ENCODE measurements at regions not wholly inside any gene's neighbourhood (a gene's known extent, or its start where the extent isn't known, plus 50 kb on each side); places are given as distances from the start of the nearest gene placed in this dataset.

- DNase-seq, result no peak
Observed at GRCh38 chr1:109826446-109826845, 62.7 kb upstream of the EPS8L3 start.

GRCh38 chr1:109824349-109825115, 60.8 kb upstream of the EPS8L3 start:
- no peak for DNase-seq

GRCh38 chr1:109823543-109824348, 60.0 kb upstream of the EPS8L3 start:
- no peak for DNase-seq

- no peak for DNase-seq
Observed at GRCh38 chr1:109822749-109823542, 59.2 kb upstream of the EPS8L3 start.

GRCh38 chr1:109821831-109822745, 58.4 kb upstream of the EPS8L3 start:
- DNase-seq, result no peak

- DNase-seq, result no peak
Observed at GRCh38 chr1:109821221-109821669, 57.5 kb upstream of the EPS8L3 start.

- no peak for DNase-seq
Observed at GRCh38 chr1:109819906-109820305, 56.2 kb upstream of the EPS8L3 start.

GRCh38 chr1:109818988-109819764, 55.5 kb upstream of the EPS8L3 start:
- DNase-seq, result no peak

- DNase-seq, result no peak
Observed at GRCh38 chr1:109818271-109818987, 54.7 kb upstream of the EPS8L3 start.

GRCh38 chr1:109817881-109818270, 54.2 kb upstream of the EPS8L3 start:
- no peak for DNase-seq

- peak in 1 of 3 experiments; percentile 33 for DNase-seq
Observed at GRCh38 chr1:109816975-109817535, 53.3 kb upstream of the EPS8L3 start.

GRCh38 chr1:109816175-109816811, 52.6 kb upstream of the EPS8L3 start:
- DNase-seq, result peak; percentile 73 to 94 (median 86)

GRCh38 chr1:109815809-109816174, 52.1 kb upstream of the EPS8L3 start:
- no peak for DNase-seq

GRCh38 chr1:109814993-109815786, 51.5 kb upstream of the EPS8L3 start:
- no peak for DNase-seq

GRCh38 chr1:109814223-109814622, 50.5 kb upstream of the EPS8L3 start:
- DNase-seq, result no peak

Measured in NCI-H1417 (cell line).